Body of pancreas (tissue), 4 donors: ENCODE measurements at regions not wholly inside any gene's neighbourhood (a gene's known extent, or its start where the extent isn't known, plus 50 kb on each side); places are given as distances from the start of the nearest gene placed in this dataset.

Source experiments
- ATAC-seq: fragments of 150-250 bp; one replicate; pipeline ENCODE4 v1.9.1; 2016
- DNase-seq, 4 donors: peaks; one replicate each; pipeline ENCODE4 v3.0.0-alpha.2; 2019
- H3K27ac ChIP-seq, 4 donors: fragments of 200-600 bp; sonication (generic); 1 replicate in 3 of 4; 2 replicates in 1 of 4; pipeline versions ENCODE4 v1.5.1 to v1.6.1; 2016 to 2019; ENCODE audit warnings: mild to moderate bottlenecking in 1 of 4, mixed read lengths in 1 of 4, moderate library complexity in 1 of 4
- H3K27me3 ChIP-seq, 2 donors: fragments of 200-600 bp; sonication (generic); one replicate each; pipeline ENCODE4 v1.6.0; 2016; ENCODE audit warnings: mild to moderate bottlenecking in 1 of 2
- H3K36me3 ChIP-seq, 2 donors: fragments of 200-600 bp; sonication (generic); replicated peaks in 1 of 2; 2 replicates each; pipeline ENCODE4 v1.5.1; 2016; ENCODE audit warnings: low read depth in 2 of 2; ENCODE audit not compliant: insufficient read depth in 1 of 2
- H3K4me1 ChIP-seq: fragments of 200-600 bp; sonication (generic); one replicate; pipeline ENCODE4 v1.6.0; 2016
- H3K4me3 ChIP-seq, 2 donors: fragments of 200-600 bp; sonication (generic); 1 replicate in 1 of 2; 2 replicates in 1 of 2; pipeline ENCODE4 v1.5.1; 2016 to 2019
- H3K9me3 ChIP-seq, 3 donors: fragments of 200-600 bp; sonication (generic); 1 replicate in 2 of 3; 2 replicates in 1 of 3; pipeline ENCODE4 v1.5.1; 2016
- POLR2A ChIP-seq, 3 donors: fragments of 450-650 bp; IDR thresholded peaks; one replicate each; pipeline ENCODE4 v1.6.1; 2016; ENCODE audit warnings: antibody characterized with exemption in 3 of 3, mild to moderate bottlenecking in 2 of 3
- WGBS, 2 donors: methylation state at CpG; one replicate each; pipeline ENCODE4 v1.1.5; 2017; 5-methylcytosine and 5-hydroxymethylcytosine counted together
- intact Hi-C: fragments of 100-400 bp; cut with DNase I; formaldehyde crosslinking; loops from one replicate; pipeline ENCODE4 v1.15.1; 2023
- TF ChIP-seq, protein P1 (sequence below), 7 experiments: fragments of 450-650 bp in 4 of 7; fragments of 200-600 bp in 3 of 7; sonication (generic) in 3 of 7; IDR thresholded peaks; one replicate each; pipeline ENCODE4 v1.5.1; 2016 to 2019; ENCODE audit warnings: antibody characterized with exemption in 7 of 7

DNA sequence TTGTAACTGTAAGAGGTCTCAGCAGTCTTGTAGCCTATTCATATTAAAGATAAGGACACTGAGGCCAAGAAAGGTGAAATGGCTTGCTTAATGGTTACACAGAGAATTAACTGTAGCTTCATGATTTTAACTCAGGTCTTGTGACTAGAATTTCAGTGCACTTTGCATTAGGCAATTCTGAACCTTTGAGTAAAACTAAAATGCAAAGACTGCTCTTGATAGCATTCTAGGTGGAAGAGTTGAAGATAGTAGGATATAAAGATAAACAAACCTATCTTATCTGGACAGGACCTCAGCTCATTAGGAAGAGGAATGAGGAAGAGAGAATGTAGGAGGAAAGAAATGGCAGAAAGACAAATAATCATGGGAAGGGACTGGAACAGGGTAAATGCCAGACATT is 68.6 kb upstream of the RGL1 start:
- H3K9me3 ChIP-seq: no peaks in the 10 kb centered on the region
- H3K4me1 ChIP-seq: no peaks in the 10 kb centered on the region
- no peak for TF ChIP-seq POLR2A (IDR thresholded peaks at IDR 0.05)
- TF ChIP-seq, protein P1, sequence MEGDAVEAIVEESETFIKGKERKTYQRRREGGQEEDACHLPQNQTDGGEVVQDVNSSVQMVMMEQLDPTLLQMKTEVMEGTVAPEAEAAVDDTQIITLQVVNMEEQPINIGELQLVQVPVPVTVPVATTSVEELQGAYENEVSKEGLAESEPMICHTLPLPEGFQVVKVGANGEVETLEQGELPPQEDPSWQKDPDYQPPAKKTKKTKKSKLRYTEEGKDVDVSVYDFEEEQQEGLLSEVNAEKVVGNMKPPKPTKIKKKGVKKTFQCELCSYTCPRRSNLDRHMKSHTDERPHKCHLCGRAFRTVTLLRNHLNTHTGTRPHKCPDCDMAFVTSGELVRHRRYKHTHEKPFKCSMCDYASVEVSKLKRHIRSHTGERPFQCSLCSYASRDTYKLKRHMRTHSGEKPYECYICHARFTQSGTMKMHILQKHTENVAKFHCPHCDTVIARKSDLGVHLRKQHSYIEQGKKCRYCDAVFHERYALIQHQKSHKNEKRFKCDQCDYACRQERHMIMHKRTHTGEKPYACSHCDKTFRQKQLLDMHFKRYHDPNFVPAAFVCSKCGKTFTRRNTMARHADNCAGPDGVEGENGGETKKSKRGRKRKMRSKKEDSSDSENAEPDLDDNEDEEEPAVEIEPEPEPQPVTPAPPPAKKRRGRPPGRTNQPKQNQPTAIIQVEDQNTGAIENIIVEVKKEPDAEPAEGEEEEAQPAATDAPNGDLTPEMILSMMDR (IDR thresholded peaks at IDR 0.05): no peak
- H3K27ac ChIP-seq: no peak overlapping the region
- ATAC-seq (no peak), DNase-seq (no peak)
- no peaks in the 10 kb centered on the region for H3K27me3 ChIP-seq
- no peaks in the 10 kb centered on the region for H3K36me3 ChIP-seq
- intact Hi-C loops: no loop called here
- H3K4me3 ChIP-seq: no peak overlapping the region

DNA sequence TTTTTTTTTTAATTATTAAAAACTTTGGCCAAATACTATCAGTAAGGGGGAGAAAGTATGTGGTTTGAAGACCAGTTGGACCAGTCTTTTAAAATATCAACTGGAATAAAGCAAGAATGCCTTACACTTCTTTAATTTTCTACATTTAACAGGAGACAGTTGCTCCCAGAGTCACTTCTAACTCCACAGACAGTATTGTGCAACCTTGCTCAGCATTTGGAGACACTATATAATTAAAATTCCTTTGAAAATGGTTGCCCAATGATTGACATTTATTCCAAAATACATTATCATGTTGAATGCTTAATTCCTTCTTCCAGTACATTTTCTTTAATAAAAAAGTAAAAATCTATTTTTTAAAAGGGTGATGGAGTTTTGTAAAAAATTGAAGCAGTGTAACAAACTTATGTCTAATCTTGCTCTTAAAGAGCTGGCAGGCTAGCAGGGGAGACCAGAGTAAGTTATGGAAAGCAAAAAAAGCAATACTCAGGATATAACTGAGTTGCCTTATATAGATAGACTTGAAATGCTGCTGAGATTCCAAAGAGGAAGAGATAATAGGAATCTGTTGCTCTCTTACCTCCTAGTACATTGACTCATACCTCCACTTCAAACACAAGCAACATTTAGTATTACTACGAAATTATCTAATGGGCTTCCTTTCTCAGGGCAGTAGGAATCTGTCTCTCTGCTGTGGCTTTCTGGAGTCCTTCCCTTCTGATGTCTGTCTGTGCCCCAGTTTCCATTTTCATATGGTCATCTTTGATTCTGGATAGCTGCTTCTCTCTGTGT is 69.7 kb upstream of the RGL1 start:
- H3K4me1 ChIP-seq: no peaks in the 10 kb centered on the region
- DNase-seq (no peak), ATAC-seq (peak; percentile 12)
- WGBS, 2 donors: 46 to 56% methylated on average over 1 of the region's 1 CpG
- H3K27ac ChIP-seq: peak overlapping the region in 1 of 4 donors; percentile 53
- no peaks in the 10 kb centered on the region for H3K9me3 ChIP-seq
- H3K27me3 ChIP-seq: no peaks in the 10 kb centered on the region
- TF ChIP-seq, protein P1 (IDR thresholded peaks at IDR 0.05): no peak
- TF ChIP-seq POLR2A (IDR thresholded peaks at IDR 0.05): no peak
- intact Hi-C loops: no loop called here
- H3K36me3 ChIP-seq: no peaks in the 10 kb centered on the region
- H3K4me3 ChIP-seq: no peak overlapping the region

DNA sequence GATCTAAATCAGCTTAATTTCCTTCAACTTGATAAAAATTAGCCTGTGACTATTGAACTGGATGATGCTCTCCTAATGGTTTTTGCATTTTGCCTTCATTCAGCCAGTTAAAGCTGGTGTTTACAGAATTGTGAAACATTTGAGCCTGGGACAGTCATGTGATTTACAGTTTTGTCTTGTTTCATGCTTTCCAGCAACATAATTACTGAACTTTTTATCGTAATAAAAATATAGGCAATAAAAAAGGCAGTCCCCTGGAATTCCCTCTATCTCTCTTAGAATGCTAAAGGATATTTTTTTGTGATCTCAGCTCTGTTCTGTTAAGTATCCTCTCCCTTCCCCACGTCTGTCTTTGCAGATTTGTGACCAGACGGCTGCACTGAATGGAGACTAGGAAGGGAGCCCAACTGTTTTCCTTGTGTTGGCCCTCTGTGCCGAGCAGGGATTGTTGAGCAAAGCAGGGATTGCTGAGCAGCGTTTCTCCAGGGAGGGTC is 70.3 kb upstream of the RGL1 start:
- H3K36me3 ChIP-seq: no peaks in the 10 kb centered on the region
- no peaks in the 10 kb centered on the region for H3K27me3 ChIP-seq
- peak overlapping the region in 1 of 4 donors; percentile 53 for H3K27ac ChIP-seq
- intact Hi-C loops: no loop called here
- DNase-seq (peak in 2 of 4 donors; percentile 17 to 20), ATAC-seq (peak; percentile 48)
- no peak overlapping the region for H3K4me3 ChIP-seq
- H3K4me1 ChIP-seq: no peaks in the 10 kb centered on the region
- WGBS, 2 donors: 24 to 31% methylated on average over 5 of the region's 5 CpGs
- TF ChIP-seq, protein P1 (IDR thresholded peaks at IDR 0.05): no peak
- TF ChIP-seq POLR2A (IDR thresholded peaks at IDR 0.05): no peak
- H3K9me3 ChIP-seq: no peaks in the 10 kb centered on the region

DNA sequence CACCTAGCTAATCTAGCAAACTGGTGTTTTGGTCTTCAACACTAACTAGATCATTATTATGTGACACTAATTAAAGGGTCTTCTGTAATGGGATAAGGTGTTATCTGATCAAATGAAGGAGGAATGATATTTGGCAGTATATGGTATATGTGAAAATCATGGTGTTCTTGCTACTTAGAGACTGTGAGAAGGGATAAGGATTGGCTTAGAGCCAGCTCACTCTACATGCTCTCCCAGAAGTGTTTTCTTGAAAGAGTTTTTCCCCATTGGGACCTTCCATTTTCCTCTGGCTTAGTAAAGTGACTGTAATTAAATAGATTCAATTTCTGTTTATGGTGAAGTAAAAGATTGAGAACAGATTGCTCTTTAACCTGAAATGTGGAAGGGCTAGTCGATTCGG is 71.2 kb upstream of the RGL1 start:
- Histone ChIP-seq H3K4me1 (no peaks in the 10 kb centered on the region), H3K27ac (no peak overlapping the region), H3K9me3 (no peaks in the 10 kb centered on the region), H3K36me3 (no peaks in the 10 kb centered on the region), H3K27me3 (no peaks in the 10 kb centered on the region), H3K4me3 (no peak overlapping the region)
- TF ChIP-seq, protein P1 (IDR thresholded peaks at IDR 0.05): no peak
- no peak for TF ChIP-seq POLR2A (IDR thresholded peaks at IDR 0.05)
- ATAC-seq (no peak), DNase-seq (no peak)
- WGBS, 2 donors: 78 to 89% methylated on average over 2 of the region's 2 CpGs
- intact Hi-C loops: no loop called here
